Neural progenitor cell (in vitro differentiated cells): ENCODE measurements at regions not wholly inside any gene's neighbourhood (a gene's known extent, or its start where the extent isn't known, plus 50 kb on each side); places are given as distances from the start of the nearest gene placed in this dataset.

Source experiments
- EZH2 ChIP-seq: fragments of 200-600 bp; sonication (generic); IDR thresholded peaks from 2 replicates; pipeline ENCODE4 v1.6.1; 2017; ENCODE audit warnings: antibody characterized with exemption, mild to moderate bottlenecking, moderate library complexity
- TF ChIP-seq, protein P1 (sequence below): fragments of 200-600 bp; sonication (generic); IDR thresholded peaks from 2 replicates; pipeline ENCODE4 v1.5.1; 2017; ENCODE audit warnings: antibody characterized with exemption, mild to moderate bottlenecking

DNA sequence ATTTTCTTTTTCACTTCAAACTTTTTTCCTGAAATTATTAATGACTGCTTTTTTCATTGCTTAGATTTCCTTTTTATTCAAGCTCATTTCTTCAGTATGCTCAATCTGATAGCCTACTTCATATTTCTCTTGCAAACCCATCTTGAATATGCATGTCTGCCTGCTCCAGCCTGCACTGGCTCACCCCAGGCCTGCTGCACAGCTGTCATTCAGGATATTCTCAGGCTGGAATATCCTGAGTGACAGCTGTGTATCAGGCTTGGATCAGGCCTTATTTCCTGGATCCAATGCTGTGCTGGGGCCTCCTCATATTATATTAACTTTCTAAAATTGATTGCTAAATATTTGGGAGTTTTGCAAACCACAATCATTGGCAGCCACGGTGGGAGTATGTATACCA lies 120.2 kb upstream of the TNS3 start:
- TF ChIP-seq, protein P1, sequence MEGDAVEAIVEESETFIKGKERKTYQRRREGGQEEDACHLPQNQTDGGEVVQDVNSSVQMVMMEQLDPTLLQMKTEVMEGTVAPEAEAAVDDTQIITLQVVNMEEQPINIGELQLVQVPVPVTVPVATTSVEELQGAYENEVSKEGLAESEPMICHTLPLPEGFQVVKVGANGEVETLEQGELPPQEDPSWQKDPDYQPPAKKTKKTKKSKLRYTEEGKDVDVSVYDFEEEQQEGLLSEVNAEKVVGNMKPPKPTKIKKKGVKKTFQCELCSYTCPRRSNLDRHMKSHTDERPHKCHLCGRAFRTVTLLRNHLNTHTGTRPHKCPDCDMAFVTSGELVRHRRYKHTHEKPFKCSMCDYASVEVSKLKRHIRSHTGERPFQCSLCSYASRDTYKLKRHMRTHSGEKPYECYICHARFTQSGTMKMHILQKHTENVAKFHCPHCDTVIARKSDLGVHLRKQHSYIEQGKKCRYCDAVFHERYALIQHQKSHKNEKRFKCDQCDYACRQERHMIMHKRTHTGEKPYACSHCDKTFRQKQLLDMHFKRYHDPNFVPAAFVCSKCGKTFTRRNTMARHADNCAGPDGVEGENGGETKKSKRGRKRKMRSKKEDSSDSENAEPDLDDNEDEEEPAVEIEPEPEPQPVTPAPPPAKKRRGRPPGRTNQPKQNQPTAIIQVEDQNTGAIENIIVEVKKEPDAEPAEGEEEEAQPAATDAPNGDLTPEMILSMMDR, result no peak
- TF ChIP-seq EZH2, result no peak
